GM12875 (cell line): ENCODE measurements at regions not wholly inside any gene's neighbourhood (a gene's known extent, or its start where the extent isn't known, plus 50 kb on each side); places are given as distances from the start of the nearest gene placed in this dataset.

Experiments
- H3K4me3 ChIP-seq: one replicate; pipeline ENCODE4 v1.5.1; 2011; ENCODE audit warnings: low read depth, low read length, control low read depth
- CTCF ChIP-seq: IDR thresholded peaks from 2 replicates; pipeline ENCODE4 v1.5.1; 2011; ENCODE audit warnings: low read depth, mild to moderate bottlenecking, control low read depth, inconsistent platforms, low read length, moderate library complexity, borderline replicate concordance; ENCODE audit not compliant: insufficient read depth

GRCh38 chr4:110798687-110799086 is 175.8 kb upstream of the PITX2 start:
- TF ChIP-seq CTCF, result no peak
- H3K4me3 ChIP-seq, result no peak overlapping the region

GRCh38 chr4:110799211-110799610 is 176.3 kb upstream of the PITX2 start:
- TF ChIP-seq CTCF, result no peak
- no peak overlapping the region for H3K4me3 ChIP-seq

GRCh38 chr4:110801591-110801990 is 178.7 kb upstream of the PITX2 start:
- H3K4me3 ChIP-seq, result no peak overlapping the region
- no peak for TF ChIP-seq CTCF

GRCh38 chr4:110808351-110808878 is 185.5 kb upstream of the PITX2 start:
- no peak for TF ChIP-seq CTCF
- H3K4me3 ChIP-seq, result no peak overlapping the region

- TF ChIP-seq CTCF, result no peak
Measured at GRCh38 chr4:110815950-110816349, 193.1 kb upstream of the PITX2 start.

GRCh38 chr4:110816367-110816766 is 193.5 kb upstream of the PITX2 start:
- no peak overlapping the region for H3K4me3 ChIP-seq
- TF ChIP-seq CTCF, result no peak

More at GRCh38 chr4:110815950-110816349, 193.1 kb upstream of the PITX2 start:
- H3K4me3 ChIP-seq, result no peak overlapping the region

GRCh38 chr4:110821186-110821585 is 198.3 kb upstream of the PITX2 start:
- TF ChIP-seq CTCF, result no peak
- no peak overlapping the region for H3K4me3 ChIP-seq
